HCT116 (cell line): ENCODE measurements at regions not wholly inside any gene's neighbourhood (a gene's known extent, or its start where the extent isn't known, plus 50 kb on each side); places are given as distances from the start of the nearest gene placed in this dataset.

Experiments
- ATAC-seq: fragments of 200-7000 bp; cut with Tn5 transposase; 2 replicates; pipeline ENCODE4 v1.9.1; 2020; ENCODE audit warnings: mild to moderate bottlenecking, moderate library complexity
- BruUV-seq: library from RNA; stranded (reverse); fragments of 400-500 nt; replicated peaks from 2 replicates; lab custom pipeline; 2021; lab: Mats Ljungman, UMichigan
- CTCF ChIA-PET: fragments of 300-600 bp; sonication (Branson Sonifier 250); formaldehyde crosslinking; loops from one replicate; lab custom pipeline; 2021; ENCODE audit warnings: antibody characterized with exemption; lab: Charles Lee
- POLR2A ChIA-PET: fragments of 300-600, 350-600 bp; sonication (Branson Sonifier 250); formaldehyde crosslinking; loops from one replicate; lab custom pipeline; 2021; ENCODE audit warnings: antibody characterized with exemption; lab: Charles Lee
- RAD21 ChIA-PET, 2 experiments: fragments of 300-600 bp; sonication (Branson Sonifier 250); formaldehyde crosslinking; loops; one replicate each; lab custom pipeline; 2023; ENCODE audit warnings: low total read pairs in 2 of 2; ENCODE audit not compliant: uncharacterized antibody in 2 of 2, unreplicated experiment in 2 of 2, low non-redundant PET in 1 of 2; lab: Charles Lee
- DNase-seq: peaks from one replicate; pipeline ENCODE4 v3.0.0-alpha.2; 2010; ENCODE audit warnings: low read depth, low spot score
- H2AFZ ChIP-seq: fragments of 200-600 bp; shearing (Covaris generic), sonication (generic); 2 replicates; pipeline ENCODE4 v1.6.1; 2017; ENCODE audit warnings: low read depth, mixed run types, mixed read lengths, antibody characterized with exemption, low read length; ENCODE audit not compliant: poor library complexity, severe bottlenecking
- H3K27ac ChIP-seq: 2 replicates; pipeline ENCODE4 v1.5.1; 2012; ENCODE audit warnings: low read depth, low read length
- H3K27me3 ChIP-seq: fragments of 200-600 bp; sonication (generic); 2 replicates; pipeline ENCODE4 v1.6.1; 2016; ENCODE audit warnings: mixed run types, low read length, mixed read lengths; ENCODE audit not compliant: insufficient read depth
- H3K36me3 ChIP-seq, 2 experiments: fragments of 200-500 bp in 1 of 2; fragments of 200-600 bp in 1 of 2; sonication (Bioruptor generic) in 1 of 2; sonication (generic) in 1 of 2; 2 replicates each; pipeline versions ENCODE4 v1.5.1 to v1.6.1; 2014 to 2016; ENCODE audit warnings: low read length in 2 of 2, inconsistent platforms in 1 of 2, mixed read lengths in 1 of 2, mixed run types in 1 of 2; ENCODE audit not compliant: insufficient read depth in 2 of 2, control insufficient read depth in 1 of 2
- H3K4me1 ChIP-seq, 2 experiments: fragments of 200-600 bp in 1 of 2; sonication (generic) in 1 of 2; 2 replicates each; pipeline versions ENCODE4 v1.5.1 to v1.6.1; 2012 to 2017; ENCODE audit warnings: low read length in 2 of 2, inconsistent platforms in 1 of 2, mild to moderate bottlenecking in 1 of 2, mixed read lengths in 1 of 2, mixed run types in 1 of 2, moderate library complexity in 1 of 2; ENCODE audit not compliant: insufficient read depth in 2 of 2, control insufficient read depth in 1 of 2
- H3K4me2 ChIP-seq: fragments of 200-600 bp; sonication (generic); 2 replicates; pipeline ENCODE4 v1.6.1; 2017; ENCODE audit warnings: mixed run types, low read length, mixed read lengths
- H3K4me3 ChIP-seq, 2 experiments: fragments of 200-600 bp in 1 of 2; sonication (generic) in 1 of 2; replicated peaks in 1 of 2; 2 replicates each; pipeline ENCODE4 v1.5.1; 2011 to 2016; ENCODE audit warnings: low read length in 2 of 2, control low read depth in 1 of 2, low read depth in 1 of 2, mild to moderate bottlenecking in 1 of 2, mixed read lengths in 1 of 2, mixed run types in 1 of 2
- H3K79me2 ChIP-seq: fragments of 200-600 bp; sonication (generic); 2 replicates; pipeline ENCODE4 v1.6.1; 2017; ENCODE audit warnings: mild to moderate bottlenecking, mixed run types, low read length, moderate library complexity, mixed read lengths; ENCODE audit not compliant: insufficient read depth
- H3K9ac ChIP-seq: fragments of 200-600 bp; sonication (generic); 2 replicates; pipeline ENCODE4 v1.6.1; 2016; ENCODE audit warnings: low read length, mixed read lengths
- H3K9me2 ChIP-seq: fragments of 200-600 bp; sonication (generic), shearing (Covaris generic); 2 replicates; pipeline ENCODE4 v1.6.1; 2017; ENCODE audit warnings: mixed run types, mild to moderate bottlenecking, moderate library complexity; ENCODE audit not compliant: insufficient read depth
- H3K9me3 ChIP-seq, 2 experiments: fragments of 200-500 bp in 1 of 2; fragments of 200-600 bp in 1 of 2; sonication (Bioruptor generic) in 1 of 2; sonication (generic) in 1 of 2; 2 replicates each; pipeline ENCODE4 v1.6.1; 2014 to 2017; ENCODE audit warnings: low read length in 2 of 2, mixed read lengths in 2 of 2, inconsistent platforms in 1 of 2, low read depth in 1 of 2, mild to moderate bottlenecking in 1 of 2, mixed run types in 1 of 2, moderate library complexity in 1 of 2; ENCODE audit not compliant: control insufficient read depth in 1 of 2, insufficient read depth in 1 of 2
- H4K20me1 ChIP-seq: fragments of 200-600 bp; sonication (generic), shearing (Covaris generic); 2 replicates; pipeline ENCODE4 v1.6.1; 2017; ENCODE audit warnings: mixed run types, mild to moderate bottlenecking, moderate library complexity; ENCODE audit not compliant: insufficient read depth
- CEBPB ChIP-seq: IDR thresholded peaks from 2 replicates; pipeline ENCODE4 v1.6.1; 2012; ENCODE audit warnings: low read depth
- CTCF ChIP-seq, 3 experiments: fragments of 200-600 bp in 1 of 3; sonication (generic) in 1 of 3; IDR thresholded peaks in 2 of 3; conservative IDR thresholded peaks in 1 of 3; 2 replicates each; pipeline ENCODE4 v1.5.1; 2012 to 2017; ENCODE audit warnings: low read depth in 2 of 3, low read length in 2 of 3, antibody characterized with exemption in 1 of 3, borderline replicate concordance in 1 of 3, control low read depth in 1 of 3, mild to moderate bottlenecking in 1 of 3, mixed read lengths in 1 of 3, mixed run types in 1 of 3, moderate library complexity in 1 of 3; ENCODE audit not compliant: insufficient read depth in 1 of 3
- EGR1 ChIP-seq: IDR thresholded peaks from 2 replicates; pipeline ENCODE4 v1.6.1; 2012; ENCODE audit warnings: low read depth
- EZH2phosphoT487 ChIP-seq: fragments of 200-600 bp; IDR thresholded peaks from 2 replicates; pipeline ENCODE4 v1.6.1; 2018; ENCODE audit warnings: antibody characterized with exemption, borderline replicate concordance
- FOSL1 ChIP-seq: IDR thresholded peaks from 2 replicates; pipeline ENCODE4 v1.6.1; 2012; ENCODE audit warnings: low read depth
- JUND ChIP-seq: IDR thresholded peaks from 2 replicates; pipeline ENCODE4 v1.6.1; 2012
- POLR2A ChIP-seq: IDR thresholded peaks from 2 replicates; pipeline ENCODE4 v1.7.0; 2011; ENCODE audit warnings: borderline replicate concordance; ENCODE audit not compliant: insufficient read depth, insufficient read length; ENCODE audit errors: extremely low read depth
- RAD21 ChIP-seq: IDR thresholded peaks from 2 replicates; pipeline ENCODE4 v1.6.1; 2012; ENCODE audit warnings: low read depth, mild to moderate bottlenecking
- SIN3A ChIP-seq: IDR thresholded peaks from 2 replicates; pipeline ENCODE4 v1.6.1; 2012; ENCODE audit warnings: low read depth
- SP1 ChIP-seq: IDR thresholded peaks from 2 replicates; pipeline ENCODE4 v1.6.1; 2012; ENCODE audit warnings: low read depth
- SRF ChIP-seq: IDR thresholded peaks from 2 replicates; pipeline ENCODE4 v1.6.1; 2012; ENCODE audit warnings: low read depth
- YY1 ChIP-seq: IDR thresholded peaks from 2 replicates; pipeline ENCODE4 v1.6.1; 2011; ENCODE audit warnings: low read length, low read depth, moderate library complexity, mild to moderate bottlenecking; ENCODE audit not compliant: insufficient replicate concordance; ENCODE audit errors: extremely low read depth
- ZNF274 ChIP-seq: fragments of 200-500 bp; sonication (Bioruptor generic); IDR thresholded peaks from 2 replicates; pipeline ENCODE4 v1.6.1; 2014; ENCODE audit warnings: mild to moderate bottlenecking, low read depth, low read length, inconsistent platforms
- intact Hi-C: fragments of 100-400 bp; cut with micrococcal nuclease; formaldehyde crosslinking; loops from 2 replicates; pipeline ENCODE4 v1.10.0; 2022
- TF ChIP-seq, protein P1 (sequence below): IDR thresholded peaks from 2 replicates; pipeline ENCODE4 v1.6.1; 2011; ENCODE audit warnings: mild to moderate bottlenecking, low read length, moderate library complexity; ENCODE audit not compliant: insufficient replicate concordance; ENCODE audit errors: extremely low read depth
- TF ChIP-seq, protein P2 (sequence below): IDR thresholded peaks from 2 replicates; pipeline ENCODE4 v1.6.1; 2012; ENCODE audit warnings: low read depth
- TF ChIP-seq, protein P3 (sequence below): IDR thresholded peaks from 2 replicates; pipeline ENCODE4 v1.6.1; 2012

- TF ChIP-seq, protein P1, sequence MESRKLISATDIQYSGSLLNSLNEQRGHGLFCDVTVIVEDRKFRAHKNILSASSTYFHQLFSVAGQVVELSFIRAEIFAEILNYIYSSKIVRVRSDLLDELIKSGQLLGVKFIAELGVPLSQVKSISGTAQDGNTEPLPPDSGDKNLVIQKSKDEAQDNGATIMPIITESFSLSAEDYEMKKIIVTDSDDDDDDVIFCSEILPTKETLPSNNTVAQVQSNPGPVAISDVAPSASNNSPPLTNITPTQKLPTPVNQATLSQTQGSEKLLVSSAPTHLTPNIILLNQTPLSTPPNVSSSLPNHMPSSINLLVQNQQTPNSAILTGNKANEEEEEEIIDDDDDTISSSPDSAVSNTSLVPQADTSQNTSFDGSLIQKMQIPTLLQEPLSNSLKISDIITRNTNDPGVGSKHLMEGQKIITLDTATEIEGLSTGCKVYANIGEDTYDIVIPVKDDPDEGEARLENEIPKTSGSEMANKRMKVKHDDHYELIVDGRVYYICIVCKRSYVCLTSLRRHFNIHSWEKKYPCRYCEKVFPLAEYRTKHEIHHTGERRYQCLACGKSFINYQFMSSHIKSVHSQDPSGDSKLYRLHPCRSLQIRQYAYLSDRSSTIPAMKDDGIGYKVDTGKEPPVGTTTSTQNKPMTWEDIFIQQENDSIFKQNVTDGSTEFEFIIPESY: no peak
- TF ChIP-seq SP1 (no peak), EZH2phosphoT487 (no peak)
Observed at GRCh38 chr3:59118928-59119327, 69.1 kb upstream of the CFAP20DC start (continued).

DNA sequence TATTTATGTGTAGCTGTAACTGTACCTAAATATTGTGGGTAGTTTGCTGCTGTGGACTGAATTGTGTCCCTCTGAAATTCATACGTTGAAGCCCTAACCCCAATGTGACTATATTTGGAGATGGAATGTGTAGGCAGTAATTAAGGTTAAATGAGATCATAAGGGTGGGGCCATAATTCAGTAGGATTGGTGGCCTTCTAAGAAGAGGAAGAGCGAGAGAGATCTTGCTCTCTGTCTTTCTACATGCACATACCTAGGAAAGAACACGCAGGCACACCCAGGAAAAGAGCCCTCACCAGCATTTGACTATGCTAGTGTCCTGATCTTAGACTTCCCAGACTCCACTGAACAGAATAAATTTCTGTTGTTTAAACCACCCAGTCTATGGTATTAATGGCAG lies 67.6 kb upstream of the CFAP20DC start:
- RAD21 ChIA-PET: no interaction called here
- no peak for ATAC-seq
- no peak overlapping the region for H3K9ac ChIP-seq
- DNase-seq: no peak
- H3K9me2 ChIP-seq: no peaks in the 10 kb centered on the region
- BruUV-seq: no TSS peak
- no peaks in the 10 kb centered on the region for H3K36me3 ChIP-seq
- CTCF ChIA-PET: no interaction called here
- intact Hi-C loops: no loop called here
- no peak overlapping the region for H3K4me3 ChIP-seq
- H2AFZ ChIP-seq: no peak overlapping the region
- H3K27me3 ChIP-seq: no peaks in the 10 kb centered on the region
- H3K79me2 ChIP-seq: no peaks in the 10 kb centered on the region
- H4K20me1 ChIP-seq: no peaks in the 10 kb centered on the region
- no peak overlapping the region for H3K4me2 ChIP-seq
- no peak overlapping the region for H3K27ac ChIP-seq
- H3K9me3 ChIP-seq: no peaks in the 10 kb centered on the region
- no peaks in the 10 kb centered on the region for H3K4me1 ChIP-seq
- POLR2A ChIA-PET: no interaction called here
- TF ChIP-seq RAD21 (no peak), SIN3A (no peak), SRF (no peak), SP1 (no peak), CTCF (IDR thresholded peaks at IDR 0.05 in 2 of 3, conservative IDR thresholded peaks at IDR 0.05 in 1 of 3; ENCODE audit: borderline replicate concordance in 1 of 3, insufficient read depth in 1 of 3, low read depth in 2 of 3, low read length in 2 of 3) (no peak), POLR2A (no peak), FOSL1 (no peak), EGR1 (no peak), CEBPB (no peak), JUND (no peak), ZNF274 (no peak), YY1 (no peak)
- TF ChIP-seq, protein P2, sequence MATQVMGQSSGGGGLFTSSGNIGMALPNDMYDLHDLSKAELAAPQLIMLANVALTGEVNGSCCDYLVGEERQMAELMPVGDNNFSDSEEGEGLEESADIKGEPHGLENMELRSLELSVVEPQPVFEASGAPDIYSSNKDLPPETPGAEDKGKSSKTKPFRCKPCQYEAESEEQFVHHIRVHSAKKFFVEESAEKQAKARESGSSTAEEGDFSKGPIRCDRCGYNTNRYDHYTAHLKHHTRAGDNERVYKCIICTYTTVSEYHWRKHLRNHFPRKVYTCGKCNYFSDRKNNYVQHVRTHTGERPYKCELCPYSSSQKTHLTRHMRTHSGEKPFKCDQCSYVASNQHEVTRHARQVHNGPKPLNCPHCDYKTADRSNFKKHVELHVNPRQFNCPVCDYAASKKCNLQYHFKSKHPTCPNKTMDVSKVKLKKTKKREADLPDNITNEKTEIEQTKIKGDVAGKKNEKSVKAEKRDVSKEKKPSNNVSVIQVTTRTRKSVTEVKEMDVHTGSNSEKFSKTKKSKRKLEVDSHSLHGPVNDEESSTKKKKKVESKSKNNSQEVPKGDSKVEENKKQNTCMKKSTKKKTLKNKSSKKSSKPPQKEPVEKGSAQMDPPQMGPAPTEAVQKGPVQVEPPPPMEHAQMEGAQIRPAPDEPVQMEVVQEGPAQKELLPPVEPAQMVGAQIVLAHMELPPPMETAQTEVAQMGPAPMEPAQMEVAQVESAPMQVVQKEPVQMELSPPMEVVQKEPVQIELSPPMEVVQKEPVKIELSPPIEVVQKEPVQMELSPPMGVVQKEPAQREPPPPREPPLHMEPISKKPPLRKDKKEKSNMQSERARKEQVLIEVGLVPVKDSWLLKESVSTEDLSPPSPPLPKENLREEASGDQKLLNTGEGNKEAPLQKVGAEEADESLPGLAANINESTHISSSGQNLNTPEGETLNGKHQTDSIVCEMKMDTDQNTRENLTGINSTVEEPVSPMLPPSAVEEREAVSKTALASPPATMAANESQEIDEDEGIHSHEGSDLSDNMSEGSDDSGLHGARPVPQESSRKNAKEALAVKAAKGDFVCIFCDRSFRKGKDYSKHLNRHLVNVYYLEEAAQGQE: no peak
- TF ChIP-seq, protein P1: no peak
- TF ChIP-seq, protein P3, sequence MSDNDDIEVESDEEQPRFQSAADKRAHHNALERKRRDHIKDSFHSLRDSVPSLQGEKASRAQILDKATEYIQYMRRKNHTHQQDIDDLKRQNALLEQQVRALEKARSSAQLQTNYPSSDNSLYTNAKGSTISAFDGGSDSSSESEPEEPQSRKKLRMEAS: no peak
